ENCODE measurements at regions not wholly inside any gene's neighbourhood (a gene's known extent, or its start where the extent isn't known, plus 50 kb on each side); places are given as distances from the start of the nearest gene placed in this dataset.
"Not testable (repeated sequence)": the region's sequence is repeated elsewhere in the genome, so short reads cannot be mapped to it uniquely, and the experiment has no call there.

DNA sequence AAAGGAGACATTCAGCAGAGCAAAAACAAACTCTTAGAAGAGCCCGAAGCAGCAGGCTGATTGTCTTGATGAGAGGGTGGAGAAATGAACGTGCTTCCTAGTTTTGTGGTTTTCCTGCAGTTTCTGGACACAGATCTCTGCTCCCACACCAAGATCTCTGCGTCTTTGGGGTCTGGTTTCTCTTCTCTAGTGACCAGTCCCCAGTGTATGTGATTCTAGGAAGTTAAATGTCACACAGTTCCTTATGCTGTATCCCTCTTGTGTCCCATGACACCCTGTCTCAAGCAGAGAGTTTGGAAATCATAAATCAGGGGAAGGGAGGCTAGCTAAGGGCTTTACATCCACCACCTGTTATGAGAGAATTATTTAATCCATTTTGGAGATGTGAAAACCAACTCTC lies 55.4 kb upstream of the KLF14 start:
- no peaks in the 10 kb centered on the region for H3K9me3 Mint-ChIP-seq
- DNase-seq (ENCODE audit: low spot score in 2 of 2) (no peak), ATAC-seq (no peak)
- H3K27ac Mint-ChIP-seq = no peak overlapping the region
- no peaks in the 10 kb centered on the region for H3K36me3 Mint-ChIP-seq

DNA sequence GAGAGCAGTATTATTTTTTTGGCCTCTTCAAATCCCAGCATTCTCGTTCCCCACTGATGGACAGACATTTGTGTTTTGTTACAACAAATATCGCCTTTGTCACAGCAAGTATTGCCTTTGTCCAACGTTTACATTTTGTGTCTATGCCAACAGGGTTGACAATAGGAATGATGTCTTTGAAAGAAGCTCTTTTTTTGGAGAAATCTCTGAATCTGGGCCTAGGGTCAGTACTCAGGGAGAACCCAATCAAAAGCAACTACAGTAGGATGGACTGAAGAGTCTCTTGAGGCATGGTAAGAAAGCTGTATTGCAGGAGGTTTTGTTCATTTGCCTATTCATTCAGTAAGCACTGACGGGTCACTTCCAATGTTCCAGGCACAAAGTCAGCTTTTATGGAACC lies 57.7 kb upstream of the KLF14 start:
- H3K27ac Mint-ChIP-seq = no peak overlapping the region
- H3K9me3 Mint-ChIP-seq = no peaks in the 10 kb centered on the region
- ATAC-seq = no peak
- no peak for DNase-seq (ENCODE audit: low spot score in 2 of 2)
- H3K36me3 Mint-ChIP-seq = no peaks in the 10 kb centered on the region

DNA sequence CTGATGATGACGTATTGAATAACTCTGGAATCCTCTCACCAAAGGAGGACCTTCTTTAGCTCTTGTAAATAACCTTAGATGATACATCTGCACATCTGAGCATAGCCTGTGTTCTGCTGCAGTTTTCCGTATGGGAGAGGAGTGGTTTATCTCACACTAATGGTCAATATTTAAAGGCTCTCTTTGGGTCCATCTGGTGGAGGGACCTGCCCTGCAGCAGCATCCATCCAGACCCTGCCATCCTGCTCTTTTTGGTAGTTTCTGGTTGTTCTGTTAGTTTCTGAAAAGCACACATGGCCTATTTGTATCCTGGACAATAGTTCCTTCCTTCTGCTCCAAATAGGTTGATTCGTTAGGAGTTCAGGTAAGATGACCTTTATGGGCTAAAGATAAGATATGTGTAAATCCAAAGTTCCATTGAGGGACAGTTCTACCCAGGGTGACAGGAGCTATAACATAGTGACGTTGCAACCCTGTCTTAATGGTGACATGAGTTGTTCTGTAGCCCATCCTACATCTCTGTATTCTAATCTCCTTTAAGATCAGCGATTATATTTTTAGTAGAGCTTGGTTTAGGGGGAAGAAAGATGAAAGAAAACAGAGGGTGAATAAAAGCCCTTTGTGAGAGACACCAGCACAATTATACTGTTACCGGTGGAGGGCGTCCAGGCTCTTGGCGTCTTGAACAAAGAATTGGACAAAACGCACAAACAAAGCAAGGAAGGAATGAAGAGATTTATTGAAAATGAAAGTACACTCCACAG lies 60.0 kb upstream of the KLF14 start:
- no peak overlapping the region for H3K27ac Mint-ChIP-seq
- DNase-seq (ENCODE audit: low spot score in 2 of 2) = no peak

DNA sequence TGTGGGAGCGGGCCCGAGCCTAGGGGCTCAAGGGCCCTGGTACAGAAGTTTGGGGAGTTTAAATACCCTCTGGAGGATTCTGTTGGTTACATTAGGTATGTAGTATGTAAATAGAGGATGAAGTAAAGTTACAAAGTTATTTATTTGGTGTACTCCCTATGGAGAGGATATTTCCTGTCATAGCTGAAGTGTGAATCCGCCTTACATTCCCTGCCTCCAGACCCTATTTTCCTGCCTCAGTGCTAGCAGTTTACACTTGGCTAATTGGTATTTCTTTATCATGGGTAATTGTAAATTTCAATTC lies 60.6 kb upstream of the KLF14 start:
- H3K27ac Mint-ChIP-seq = no peak overlapping the region
- no peak for DNase-seq (ENCODE audit: low spot score in 2 of 2)
- H3K36me3 Mint-ChIP-seq = no peaks in the 10 kb centered on the region
- no peak for ATAC-seq
- peaks cover 0 to 6% of the 10 kb centered on the region in 2 donors for H3K9me3 Mint-ChIP-seq

More for the DNA sequence above, 60.0 kb upstream of the KLF14 start:
- Mint-ChIP-seq H3K9me3 (peaks cover 0 to 2% of the 10 kb centered on the region in 2 donors), H3K36me3 (no peaks in the 10 kb centered on the region)
- ATAC-seq = no peak

DNA sequence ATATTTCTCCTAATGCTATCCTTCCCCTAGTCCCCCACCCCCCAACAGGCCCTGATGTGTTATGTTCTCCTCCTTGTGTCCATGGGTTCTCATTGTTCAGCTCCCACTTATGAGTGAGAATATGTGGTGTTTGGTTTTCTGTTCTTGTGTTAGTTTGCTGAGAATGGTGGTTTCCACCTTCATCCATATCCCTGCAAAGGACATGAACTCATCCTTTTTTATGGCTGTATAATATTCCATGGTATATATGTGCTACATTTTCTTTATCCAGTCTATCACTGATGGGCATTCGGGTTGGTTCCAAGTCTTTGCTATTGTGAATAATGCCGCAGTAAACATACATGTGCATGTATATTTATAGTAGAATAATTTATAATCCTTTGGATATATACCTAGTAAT lies 62.4 kb upstream of the KLF14 start:
- not testable (repeated sequence) for DNase-seq (ENCODE audit: low spot score in 2 of 2); H3K9me3 Mint-ChIP-seq; ATAC-seq; H3K36me3 Mint-ChIP-seq; H3K27ac Mint-ChIP-seq

DNA sequence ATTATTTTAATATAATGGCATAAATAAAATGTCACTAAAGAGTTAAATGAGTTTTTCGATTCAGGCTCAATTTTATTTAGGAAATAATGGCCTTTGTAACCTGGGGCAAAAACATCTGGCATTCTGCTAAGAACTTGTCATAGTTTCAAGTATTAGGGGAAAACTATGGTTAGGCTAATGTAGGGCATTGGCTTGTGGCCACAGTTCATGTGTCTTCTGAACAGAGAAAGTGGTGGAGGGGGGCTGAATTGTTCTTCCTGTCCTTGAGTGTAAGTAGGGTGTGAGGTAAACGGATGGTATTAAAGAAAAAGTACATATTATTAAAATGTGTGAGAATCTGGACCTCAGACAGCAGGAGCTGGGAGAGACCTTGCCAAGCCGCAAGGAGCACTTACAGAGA lies 69.1 kb upstream of the KLF14 start:
- ATAC-seq (no peak), DNase-seq (ENCODE audit: low spot score in 2 of 2) (no peak)
- H3K36me3 Mint-ChIP-seq = no peaks in the 10 kb centered on the region
- H3K27ac Mint-ChIP-seq = no peak overlapping the region
- H3K9me3 Mint-ChIP-seq = peaks cover 0 to 6% of the 10 kb centered on the region in 2 donors

DNA sequence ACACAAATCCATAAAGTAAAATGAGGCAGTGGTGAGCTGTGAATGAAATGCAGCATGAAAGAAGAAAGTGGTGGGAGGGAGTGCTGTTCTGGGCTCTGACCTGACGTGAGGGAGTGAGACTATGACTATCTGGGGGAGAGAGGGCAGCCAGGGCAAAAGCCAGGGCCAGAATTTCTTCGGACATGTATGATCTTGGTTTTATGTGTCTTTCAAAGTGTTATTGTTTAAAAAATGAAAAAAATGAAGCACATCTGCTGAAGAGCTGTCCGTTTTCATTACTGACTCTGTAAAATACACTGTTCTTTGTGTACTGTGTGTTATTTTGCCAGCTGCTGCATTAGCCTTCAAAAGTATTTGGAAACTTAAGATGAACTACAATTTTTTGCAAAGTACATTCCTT lies 70.2 kb upstream of the KLF14 start:
- no peak for ATAC-seq
- DNase-seq (ENCODE audit: low spot score in 2 of 2) = no peak
- H3K27ac Mint-ChIP-seq = no peak overlapping the region
- peaks cover 0 to 2% of the 10 kb centered on the region in 2 donors for H3K9me3 Mint-ChIP-seq
- no peaks in the 10 kb centered on the region for H3K36me3 Mint-ChIP-seq

DNA sequence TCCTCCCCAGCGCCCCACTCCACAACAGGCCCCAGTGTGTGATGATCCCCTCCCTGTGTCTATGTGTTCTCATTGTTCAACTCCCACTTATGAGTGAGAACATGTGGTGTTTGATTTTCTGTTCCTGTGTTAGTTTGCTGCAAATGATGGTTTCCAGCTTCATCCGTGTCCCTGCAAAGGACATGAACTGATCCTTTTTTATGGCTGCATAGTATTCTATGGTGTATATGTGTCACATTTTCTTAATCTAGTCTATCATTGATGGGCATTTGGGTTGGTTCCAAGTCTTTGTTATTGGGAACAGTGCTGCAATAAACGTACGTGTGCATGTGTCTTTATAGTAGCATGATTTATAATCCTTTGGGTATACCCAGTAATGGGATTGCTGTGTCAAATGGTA lies 78.8 kb upstream of the KLF14 start:
- not testable (repeated sequence) for ATAC-seq; DNase-seq (ENCODE audit: low spot score in 2 of 2); H3K27ac Mint-ChIP-seq; H3K36me3 Mint-ChIP-seq; H3K9me3 Mint-ChIP-seq

DNA sequence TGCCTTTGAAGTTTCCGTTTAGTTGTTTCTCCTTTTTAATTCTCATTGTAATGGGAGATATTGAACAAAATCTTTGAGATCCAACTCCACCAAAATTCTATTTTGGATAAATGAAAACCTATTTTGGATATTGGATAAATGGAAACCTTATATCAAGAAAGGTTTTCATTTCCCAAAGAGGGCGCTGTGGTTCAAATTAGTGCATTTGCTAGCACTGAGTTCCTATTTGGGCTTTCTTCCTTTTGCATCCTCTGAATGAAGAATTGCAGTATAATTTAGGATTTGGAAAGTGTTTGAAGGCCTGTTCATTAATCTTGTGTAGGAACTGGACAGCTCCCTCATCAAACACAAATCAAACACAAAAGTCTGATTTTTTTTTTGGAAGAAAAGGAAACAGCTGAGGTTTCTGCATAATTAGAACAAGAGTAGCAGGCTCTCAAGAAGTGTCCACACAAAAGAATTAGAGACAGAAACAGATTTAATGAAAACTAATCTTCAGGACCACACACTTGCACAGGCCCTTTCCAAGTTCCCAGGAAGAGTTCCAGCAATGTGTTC lies 80.8 kb upstream of the KLF14 start:
- DNase-seq (ENCODE audit: low spot score in 2 of 2) (peak in 1 of 2 donors; percentile 28), ATAC-seq (no peak)
- no peaks in the 10 kb centered on the region for H3K9me3 Mint-ChIP-seq
- H3K27ac Mint-ChIP-seq = no peak overlapping the region
- no peaks in the 10 kb centered on the region for H3K36me3 Mint-ChIP-seq

DNA sequence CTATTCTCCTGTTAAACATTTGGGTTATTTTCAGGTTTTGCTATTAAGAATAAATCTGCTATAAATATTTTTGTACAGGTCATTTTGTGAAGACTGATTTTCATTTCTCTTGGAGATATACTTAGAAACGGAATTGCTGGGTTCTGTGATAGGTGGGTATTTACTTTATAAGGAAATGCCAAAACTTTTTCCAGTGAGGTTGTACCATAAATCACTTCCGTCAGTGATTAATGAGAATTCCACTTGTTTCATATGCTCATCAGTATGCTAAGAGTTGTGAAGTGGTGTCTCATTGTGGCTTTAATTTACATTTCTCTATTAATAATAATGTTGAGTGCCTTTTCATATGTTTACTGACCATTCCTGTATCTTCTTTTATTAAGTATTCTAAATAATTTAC lies 84.0 kb upstream of the KLF14 start:
- H3K9me3 Mint-ChIP-seq = no peaks in the 10 kb centered on the region
- ATAC-seq (no peak), DNase-seq (ENCODE audit: low spot score in 2 of 2) (no peak)
- H3K27ac Mint-ChIP-seq = no peak overlapping the region
- no peaks in the 10 kb centered on the region for H3K36me3 Mint-ChIP-seq

DNA sequence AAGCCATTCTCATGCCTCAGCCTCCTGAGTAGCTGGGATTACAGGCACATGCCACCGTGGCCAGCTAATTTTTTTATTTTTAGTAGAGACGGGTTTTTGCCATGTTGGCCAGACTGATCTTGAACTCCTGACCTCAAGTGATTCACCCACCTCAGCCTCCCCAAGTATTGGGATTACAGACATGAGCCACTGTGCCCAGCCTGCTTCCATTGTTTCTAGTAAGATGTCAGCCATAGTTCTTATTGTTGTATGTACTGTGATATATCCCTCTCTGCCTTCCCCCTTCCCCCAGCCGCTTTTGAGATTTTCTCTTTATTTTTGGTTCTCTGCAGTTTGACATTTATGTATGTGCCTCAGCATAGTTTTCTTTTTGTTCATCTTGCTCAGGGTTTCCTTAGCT lies 87.9 kb upstream of the KLF14 start:
- Mint-ChIP-seq H3K9me3 (peaks cover 5 to 12% of the 10 kb centered on the region in 2 donors), H3K27ac (no peak overlapping the region), H3K36me3 (peaks cover 11 to 12% of the 10 kb centered on the region in 2 donors)
- DNase-seq (ENCODE audit: low spot score in 2 of 2) = no peak
- no peak for ATAC-seq

DNA sequence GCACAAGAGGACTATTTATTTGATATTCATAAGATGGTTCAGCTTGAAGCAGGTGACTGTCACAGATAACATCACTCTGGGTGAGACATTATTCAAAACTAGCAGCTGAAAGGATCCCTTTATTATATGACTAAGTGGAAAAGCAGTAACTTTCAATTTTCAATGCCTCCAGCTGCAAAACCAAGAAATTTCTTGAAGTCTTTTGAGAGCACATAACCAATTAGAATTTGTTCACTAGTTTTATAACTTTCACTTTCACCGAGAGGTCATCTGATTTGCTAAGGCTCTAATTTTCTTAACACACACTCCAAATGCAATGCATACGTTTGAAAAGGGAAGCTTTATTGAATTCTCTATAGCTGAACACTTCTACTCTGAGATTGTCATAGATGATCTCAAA lies 88.6 kb upstream of the KLF14 start:
- H3K9me3 Mint-ChIP-seq = peaks cover 12 to 20% of the 10 kb centered on the region in 2 donors
- H3K27ac Mint-ChIP-seq = no peak overlapping the region
- ATAC-seq = peak in 1 of 2 donors; percentile 88
- peaks cover 13 to 16% of the 10 kb centered on the region in 2 donors for H3K36me3 Mint-ChIP-seq
- DNase-seq (ENCODE audit: low spot score in 2 of 2) = no peak

DNA sequence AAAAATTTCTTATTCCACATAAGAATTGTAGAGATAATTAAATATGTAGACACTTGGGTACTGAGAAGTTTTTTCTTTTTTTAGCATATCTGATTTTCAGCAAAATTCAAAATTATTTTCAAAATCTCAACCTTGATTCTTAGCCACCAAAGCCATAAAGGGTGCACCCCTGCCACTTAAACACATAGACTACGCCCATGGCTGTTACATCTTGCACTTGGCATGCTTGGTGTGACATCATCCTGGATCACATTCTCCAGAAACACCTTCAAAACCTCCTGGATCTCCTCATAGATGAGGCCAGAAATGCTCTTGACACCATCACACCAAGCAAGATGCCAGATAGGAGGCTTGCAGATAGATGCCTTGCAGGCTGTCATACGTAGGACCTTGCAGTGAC lies 89.1 kb upstream of the KLF14 start:
- ATAC-seq (peak in 1 of 2 donors; percentile 34), DNase-seq (ENCODE audit: low spot score in 2 of 2) (no peak)
- Mint-ChIP-seq H3K9me3 (peaks cover 12 to 21% of the 10 kb centered on the region in 2 donors), H3K27ac (no peak overlapping the region), H3K36me3 (peaks cover 13 to 16% of the 10 kb centered on the region in 2 donors)

DNA sequence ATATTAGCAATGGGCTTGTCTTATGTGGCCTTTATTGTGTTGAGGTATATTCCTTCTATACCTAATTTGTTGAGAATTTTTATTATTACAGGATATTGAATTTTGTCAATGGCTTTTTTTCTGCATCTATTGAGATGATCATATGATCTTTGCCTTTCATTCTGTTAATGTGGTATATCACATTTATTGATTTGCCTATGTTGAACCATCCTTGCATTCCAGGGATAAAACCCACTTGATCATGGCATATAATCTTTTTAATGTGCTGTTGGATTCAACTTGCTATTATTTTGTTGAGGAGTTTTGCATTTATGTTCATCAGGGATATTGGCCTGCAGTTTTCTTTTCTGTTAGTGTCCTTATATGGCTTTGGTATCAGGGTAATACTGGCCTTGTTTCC lies 91.8 kb upstream of the KLF14 start:
- DNase-seq (ENCODE audit: low spot score in 2 of 2) = no peak
- Mint-ChIP-seq H3K36me3 (peaks cover 13 to 16% of the 10 kb centered on the region in 2 donors), H3K9me3 (peaks cover 19 to 21% of the 10 kb centered on the region in 2 donors), H3K27ac (no peak overlapping the region)
- ATAC-seq = no peak

DNA sequence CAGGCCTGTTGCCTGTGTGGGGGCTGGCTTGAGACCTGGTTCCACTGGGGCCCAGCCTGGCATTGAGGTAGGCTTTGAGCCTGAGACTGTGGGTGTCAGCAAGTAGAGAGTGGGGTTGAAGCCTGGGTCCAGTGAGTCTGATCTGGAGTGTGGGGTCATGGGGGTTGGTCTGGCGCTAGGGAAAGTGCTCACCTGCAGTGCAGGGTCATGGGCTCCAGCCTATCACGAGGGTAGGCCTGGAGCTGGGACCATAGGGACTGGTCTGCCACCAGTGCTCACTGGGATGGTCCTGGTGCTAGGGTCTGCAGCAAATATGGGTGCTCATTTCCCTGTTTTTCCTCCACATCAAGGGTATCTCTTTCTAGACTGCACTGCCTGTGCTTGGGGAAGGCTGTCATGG lies 95.4 kb upstream of the KLF14 start:
- no peak for DNase-seq (ENCODE audit: low spot score in 2 of 2)

DNA sequence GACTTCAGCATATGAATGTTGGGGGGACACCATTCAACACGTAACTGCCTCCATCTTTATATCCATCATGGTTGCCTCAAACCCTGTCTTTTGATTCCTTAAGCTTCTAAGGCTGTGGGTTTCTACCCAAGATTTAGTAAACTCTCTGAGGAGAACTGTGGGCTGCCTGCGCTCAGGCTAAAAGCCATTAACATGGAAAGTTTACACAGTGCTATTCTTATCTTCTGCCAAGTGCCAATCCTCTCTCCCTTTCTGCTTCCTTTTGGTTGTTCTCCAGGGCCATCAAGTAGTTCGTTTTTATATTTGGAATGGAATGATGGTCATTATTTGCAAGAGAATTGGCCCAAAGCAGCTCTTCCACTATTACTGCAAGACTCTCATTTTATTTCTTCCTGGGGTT lies 97.3 kb upstream of the KLF14 start:
- ATAC-seq (no peak), DNase-seq (ENCODE audit: low spot score in 2 of 2) (no peak)
- H3K36me3 Mint-ChIP-seq = peaks cover 7 to 8% of the 10 kb centered on the region in 2 donors

More for the DNA sequence above, 95.4 kb upstream of the KLF14 start:
- ATAC-seq = no peak
- Mint-ChIP-seq H3K27ac (no peak overlapping the region), H3K36me3 (peaks cover 13 to 16% of the 10 kb centered on the region in 2 donors), H3K9me3 (peaks cover 19 to 21% of the 10 kb centered on the region in 2 donors)

DNA sequence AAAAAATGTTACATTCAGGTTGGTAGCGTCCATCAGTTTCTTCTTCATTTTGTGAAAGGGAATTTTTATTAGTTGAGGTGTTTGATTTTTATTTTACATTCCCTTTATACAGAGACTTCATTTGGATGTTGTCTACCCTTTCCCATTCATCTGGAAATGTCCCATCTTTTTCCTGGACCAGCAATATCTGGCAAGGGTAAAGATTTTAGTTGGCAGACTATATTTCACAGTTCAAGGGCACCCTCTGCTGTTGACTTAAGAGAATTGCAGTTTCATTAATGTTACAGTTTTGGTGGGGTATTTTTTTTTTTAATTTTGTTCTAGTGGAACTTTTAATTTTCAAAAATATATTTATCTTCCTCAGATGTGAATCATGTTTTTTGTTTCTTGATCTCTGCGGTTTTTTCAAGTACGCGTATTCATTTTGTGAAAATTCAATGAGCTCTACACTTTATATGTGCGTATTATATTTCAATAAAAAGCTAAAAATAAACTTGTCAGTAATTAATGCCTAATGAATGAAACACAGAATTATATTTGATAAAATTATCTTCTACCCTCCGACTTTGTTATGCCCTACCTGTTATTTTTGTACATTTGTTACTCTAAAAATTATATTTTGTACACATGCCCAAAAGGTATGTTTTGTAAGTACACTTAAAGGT lies 97.9 kb upstream of the KLF14 start:
- Mint-ChIP-seq H3K27ac (no peak overlapping the region), H3K9me3 (peaks cover 9 to 13% of the 10 kb centered on the region in 2 donors), H3K36me3 (peaks cover 1 to 3% of the 10 kb centered on the region in 2 donors)
- ATAC-seq = no peak
- no peak for DNase-seq (ENCODE audit: low spot score in 2 of 2)

More for the DNA sequence above, 97.3 kb upstream of the KLF14 start:
- Mint-ChIP-seq H3K9me3 (peaks cover 15 to 19% of the 10 kb centered on the region in 2 donors), H3K27ac (no peak overlapping the region)

DNA sequence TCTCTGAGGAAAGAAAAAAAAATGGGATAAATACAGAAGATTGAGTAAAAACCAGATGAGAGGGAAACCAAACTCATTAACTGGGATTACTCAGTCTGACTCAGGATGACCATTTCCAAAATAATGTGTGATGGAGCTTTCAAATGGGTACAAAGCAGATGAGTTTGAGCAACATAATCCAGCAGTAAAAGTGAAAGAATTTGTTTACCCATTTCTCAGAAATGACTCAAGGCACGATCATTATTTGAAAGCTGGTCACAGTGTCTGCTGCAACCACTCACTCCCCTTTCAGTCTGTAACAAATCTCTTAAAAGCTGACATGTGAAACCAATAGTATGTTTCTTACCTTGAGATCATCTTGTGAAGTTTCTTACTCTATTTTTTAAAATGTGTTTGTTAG lies 104.7 kb upstream of the KLF14 start:
- Mint-ChIP-seq H3K36me3 (peaks cover 0 to 3% of the 10 kb centered on the region in 2 donors), H3K9me3 (no peaks in the 10 kb centered on the region), H3K27ac (peak overlapping the region; percentile 18 to 58)
- DNase-seq (ENCODE audit: low spot score in 2 of 2) (no peak), ATAC-seq (peak; percentile 90 to 95)
